K562 (cell line): ENCODE measurements at regions not wholly inside any gene's neighbourhood (a gene's known extent, or its start where the extent isn't known, plus 50 kb on each side); places are given as distances from the start of the nearest gene placed in this dataset.

Experiments
- ATAC-seq: fragments of 200-7000 bp; cut with Tn5 transposase; 3 replicates; pipeline ENCODE4 v1.9.1; 2020; ENCODE audit warnings: moderate library complexity
- BruUV-seq: library from RNA; stranded (reverse); fragments of 400-500 nt; replicated peaks from 2 replicates; lab custom pipeline; 2021; lab: Mats Ljungman, UMichigan
- CTCF ChIA-PET: fragments of 300-600 bp; formaldehyde crosslinking; extraction: SDS; loops from one replicate; lab custom pipeline; 2021; ENCODE audit warnings: low intra/inter-chr PET ratio; lab: Yijun Ruan, JAX
- POLR2A ChIA-PET: fragments of 300-600, 350-650 bp; sonication (Branson Sonifier 250); formaldehyde crosslinking; extraction: SDS; loops from one replicate; lab custom pipeline; 2021; ENCODE audit warnings: antibody characterized with exemption, inconsistent platforms; lab: Yijun Ruan, JAX
- DNase-seq, 4 experiments: peaks; one replicate each; pipeline versions ENCODE4 v3.0.0 to v3.0.0-alpha.2; 2011 to 2018; ENCODE audit warnings: low spot score in 3 of 4, mixed read lengths in 3 of 4; ENCODE audit errors: extremely low read depth in 1 of 4
- FAIRE-seq: peaks from 2 replicates; lab custom pipeline; 2011; peaks lifted over from hg19 to GRCh38; lab: Jason Lieb, UNC
- H2AFZ ChIP-seq: 2 replicates; pipeline ENCODE4 v1.6.0; 2011; ENCODE audit warnings: low read depth, low read length, control low read depth, inconsistent platforms
- H3K27ac ChIP-seq: fragments of 200-600 bp; 3 replicates; pipeline ENCODE4 v1.8.0; 2011; ENCODE audit warnings: low read depth, mild to moderate bottlenecking, control low read depth, inconsistent platforms, low read length, moderate library complexity, mixed read lengths; ENCODE audit errors: extremely low read depth
- H3K27me3 ChIP-seq, 2 experiments: fragments of 300-600 bp in 1 of 2; 2 replicates in 1 of 2; 3 replicates in 1 of 2; pipeline versions ENCODE4 v1.6.0 to v1.8.0; 2011; ENCODE audit warnings: inconsistent platforms in 2 of 2, low read length in 2 of 2, mild to moderate bottlenecking in 1 of 2, mixed read lengths in 1 of 2, moderate library complexity in 1 of 2; ENCODE audit not compliant: control insufficient read depth in 2 of 2, insufficient read depth in 2 of 2
- H3K36me3 ChIP-seq: fragments of 300-600 bp; 3 replicates; pipeline ENCODE4 v1.8.0; 2011; ENCODE audit warnings: mild to moderate bottlenecking, low read length, inconsistent platforms; ENCODE audit not compliant: control insufficient read depth, insufficient read depth
- H3K4me1 ChIP-seq, 2 experiments: fragments of 200-600 bp in 1 of 2; replicated peaks in 1 of 2; 2 replicates in 1 of 2; 3 replicates in 1 of 2; pipeline versions ENCODE4 v1.5.1 to v1.8.0; 2011; ENCODE audit warnings: inconsistent platforms in 2 of 2, low read length in 2 of 2, mild to moderate bottlenecking in 1 of 2, mixed read lengths in 1 of 2, moderate library complexity in 1 of 2; ENCODE audit not compliant: control insufficient read depth in 2 of 2, insufficient read depth in 2 of 2
- H3K4me2 ChIP-seq: 2 replicates; pipeline ENCODE4 v1.6.1; 2011; ENCODE audit warnings: low read length, control low read depth, inconsistent platforms, mixed read lengths; ENCODE audit not compliant: insufficient read depth
- H3K4me3 ChIP-seq: fragments of 200-600 bp; sonication (generic), shearing (Covaris generic); 2 replicates; pipeline ENCODE4 v1.5.1; 2016; ENCODE audit warnings: control low read depth, inconsistent platforms
- H3K79me2 ChIP-seq: fragments of 200-600 bp; 3 replicates; pipeline ENCODE4 v1.8.0; 2011; ENCODE audit warnings: low read length, inconsistent platforms; ENCODE audit not compliant: control insufficient read depth, insufficient read depth
- H3K9ac ChIP-seq, 2 experiments: 2 replicates each; pipeline versions ENCODE4 v1.6.0 to v1.6.1; 2011; ENCODE audit warnings: low read depth in 2 of 2, low read length in 2 of 2, control low read depth in 1 of 2, inconsistent platforms in 1 of 2, mild to moderate bottlenecking in 1 of 2, mixed read lengths in 1 of 2; ENCODE audit not compliant: insufficient read depth in 1 of 2
- H3K9me1 ChIP-seq: one replicate; pipeline ENCODE4 v1.6.0; 2011; ENCODE audit warnings: inconsistent platforms, mild to moderate bottlenecking, low read length, moderate library complexity; ENCODE audit not compliant: control insufficient read depth, insufficient read depth
- H3K9me3 ChIP-seq: replicated peaks from 2 replicates; pipeline ENCODE4 v1.5.1; 2011; ENCODE audit warnings: low read depth, low read length, inconsistent platforms; ENCODE audit not compliant: control insufficient read depth, insufficient read depth
- H4K20me1 ChIP-seq: replicated peaks from 2 replicates; pipeline ENCODE4 v1.6.1; 2011; ENCODE audit warnings: low read length, inconsistent platforms, mixed read lengths; ENCODE audit not compliant: control insufficient read depth, insufficient read depth
- HMGN3 ChIP-seq: IDR thresholded peaks from 2 replicates; pipeline ENCODE4 v1.6.1; 2011; ENCODE audit warnings: borderline replicate concordance, low read depth, mild to moderate bottlenecking, mixed read lengths, low read length; ENCODE audit not compliant: insufficient read length; ENCODE audit errors: extremely low read depth
- SPI1 ChIP-seq: IDR thresholded peaks from 2 replicates; pipeline ENCODE4 v1.6.1; 2011; ENCODE audit warnings: low read depth, low read length, control low read depth, borderline replicate concordance
- ZNF507 ChIP-seq: conservative IDR thresholded peaks from 2 replicates; pipeline ENCODE4 v1.6.1; 2017; ENCODE audit warnings: missing genetic modification characterization, missing compliant biosample characterization
- WGBS: fragments of 100-300 bp; shearing (Covaris generic); methylation state at CpG from one replicate; pipeline ENCODE4 v1.1.6; 2016; ENCODE audit warnings: low coverage, mixed read lengths; ENCODE audit not compliant: insufficient coverage; ENCODE audit errors: missing lambda C conversion rate; 5-methylcytosine and 5-hydroxymethylcytosine counted together
- in situ Hi-C: fragments of 300-500 bp; cut with MboI; formaldehyde crosslinking; loops from 4 replicates; pipeline ENCODE4 v1.15.0; 2018; ENCODE audit warnings: inconsistent platforms, mixed read lengths
- intact Hi-C: fragments of 100-400 bp; cut with micrococcal nuclease; formaldehyde crosslinking; loops from 2 replicates; pipeline ENCODE4 v1.14.2; 2022
- TF ChIP-seq, protein P1 (sequence below): fragments of 250-450 bp; sonication (Bioruptor Pico); IDR thresholded peaks from 2 replicates; pipeline ENCODE4 v1.8.0; 2022; ENCODE audit warnings: moderate library complexity, mild to moderate bottlenecking, inconsistent platforms
- TF ChIP-seq, protein P2 (sequence below): fragments of 450-650 bp; formaldehyde crosslinking; IDR thresholded peaks from 2 replicates; pipeline ENCODE4 v1.4.0; 2020; ENCODE audit warnings: mild to moderate bottlenecking, mixed read lengths
- TF ChIP-seq, protein P3 (sequence below): sonication (generic); formaldehyde crosslinking; IDR thresholded peaks from 2 replicates; pipeline ENCODE4 v1.8.0; 2022; ENCODE audit warnings: mild to moderate bottlenecking, low read depth, missing genetic modification reagents
- TF ChIP-seq, protein P4 (sequence below), 2 experiments: IDR thresholded peaks; 2 replicates each; pipeline ENCODE4 v1.6.1; 2012; ENCODE audit warnings: improper control_type of control experiment in 2 of 2, low read depth in 2 of 2, low read length in 2 of 2, borderline replicate concordance in 1 of 2

DNA sequence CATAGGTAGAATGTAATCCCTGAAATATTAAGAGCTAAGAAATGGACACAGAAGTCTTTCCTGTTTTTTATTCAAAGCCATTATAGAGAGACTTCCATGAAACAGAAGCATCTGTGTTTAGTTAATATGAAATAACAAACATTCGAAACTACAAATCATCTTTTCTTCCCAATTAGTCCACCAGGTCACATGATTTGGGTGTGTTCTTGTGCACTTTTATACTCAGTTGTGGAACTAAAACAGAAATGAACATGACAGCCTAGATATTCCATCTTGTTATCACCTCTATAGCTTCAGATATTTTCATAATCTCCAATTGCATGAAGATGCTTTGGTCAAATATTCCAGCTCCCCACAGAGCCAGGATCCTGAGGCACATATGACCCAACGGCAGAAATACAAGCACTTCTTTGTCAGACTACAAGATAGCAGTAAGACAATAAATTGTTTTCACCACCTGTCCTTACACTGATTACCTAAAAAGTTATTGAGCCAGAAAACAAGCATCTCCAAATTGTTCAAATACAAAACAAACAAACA is 116.8 kb upstream of the BEND6 start:
- 4% methylated on average over 2 of the region's 2 CpGs for WGBS
- no peak overlapping the region for H3K27ac ChIP-seq
- ChIA-PET CTCF (interaction anchor here (0.7 kb wide), 1 partner anchor 41 kb away, joined by 3 read pairs; no protein-coding TSS in a partner anchor), POLR2A (interaction anchor here (1.0 kb wide), 1 partner anchor 27 kb away, joined by 4 read pairs; no protein-coding TSS in a partner anchor)
- H3K4me3 ChIP-seq, result no peak overlapping the region
- no peak for FAIRE-seq
- peaks cover 5% of the 10 kb centered on the region; the same call in 1 of the 2 replicates for H4K20me1 ChIP-seq
- BruUV-seq, result no TSS peak
- no peak for DNase-seq
- H3K27me3 ChIP-seq, result peaks cover 6 to 7% of the 10 kb centered on the region in 2 experiments; a peak in 4 of 5 replicates
- H3K4me2 ChIP-seq, result no peak overlapping the region
- no peak for ATAC-seq
- no peaks in the 10 kb centered on the region for H3K9me1 ChIP-seq
- no peak overlapping the region for H3K9ac ChIP-seq
- in situ Hi-C loops, result no loop called here
- TF ChIP-seq, protein P1, sequence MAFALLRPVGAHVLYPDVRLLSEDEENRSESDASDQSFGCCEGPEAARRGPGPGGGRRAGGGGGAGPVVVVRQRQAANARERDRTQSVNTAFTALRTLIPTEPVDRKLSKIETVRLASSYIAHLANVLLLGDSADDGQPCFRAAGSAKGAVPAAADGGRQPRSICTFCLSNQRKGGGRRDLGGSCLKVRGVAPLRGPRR (CRISPR knock-in tag), result no peak
- TF ChIP-seq SPI1, result no peak
- TF ChIP-seq ZNF507 (tag), result no peak
- TF ChIP-seq HMGN3, result no peak
- TF ChIP-seq, protein P2, sequence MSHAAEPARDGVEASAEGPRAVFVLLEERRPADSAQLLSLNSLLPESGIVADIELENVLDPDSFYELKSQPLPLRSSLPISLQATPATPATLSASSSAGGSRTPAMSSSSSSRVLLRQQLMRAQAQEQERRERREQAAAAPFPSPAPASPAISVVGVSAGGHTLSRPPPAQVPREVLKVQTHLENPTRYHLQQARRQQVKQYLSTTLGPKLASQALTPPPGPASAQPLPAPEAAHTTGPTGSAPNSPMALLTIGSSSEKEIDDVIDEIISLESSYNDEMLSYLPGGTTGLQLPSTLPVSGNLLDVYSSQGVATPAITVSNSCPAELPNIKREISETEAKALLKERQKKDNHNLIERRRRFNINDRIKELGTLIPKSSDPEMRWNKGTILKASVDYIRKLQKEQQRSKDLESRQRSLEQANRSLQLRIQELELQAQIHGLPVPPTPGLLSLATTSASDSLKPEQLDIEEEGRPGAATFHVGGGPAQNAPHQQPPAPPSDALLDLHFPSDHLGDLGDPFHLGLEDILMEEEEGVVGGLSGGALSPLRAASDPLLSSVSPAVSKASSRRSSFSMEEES, result peak; percentile 58
- TF ChIP-seq, protein P3, sequence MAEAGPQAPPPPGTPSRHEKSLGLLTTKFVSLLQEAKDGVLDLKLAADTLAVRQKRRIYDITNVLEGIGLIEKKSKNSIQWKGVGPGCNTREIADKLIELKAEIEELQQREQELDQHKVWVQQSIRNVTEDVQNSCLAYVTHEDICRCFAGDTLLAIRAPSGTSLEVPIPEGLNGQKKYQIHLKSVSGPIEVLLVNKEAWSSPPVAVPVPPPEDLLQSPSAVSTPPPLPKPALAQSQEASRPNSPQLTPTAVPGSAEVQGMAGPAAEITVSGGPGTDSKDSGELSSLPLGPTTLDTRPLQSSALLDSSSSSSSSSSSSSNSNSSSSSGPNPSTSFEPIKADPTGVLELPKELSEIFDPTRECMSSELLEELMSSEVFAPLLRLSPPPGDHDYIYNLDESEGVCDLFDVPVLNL (CRISPR knock-in tag), result no peak
- TF ChIP-seq, protein P4, sequence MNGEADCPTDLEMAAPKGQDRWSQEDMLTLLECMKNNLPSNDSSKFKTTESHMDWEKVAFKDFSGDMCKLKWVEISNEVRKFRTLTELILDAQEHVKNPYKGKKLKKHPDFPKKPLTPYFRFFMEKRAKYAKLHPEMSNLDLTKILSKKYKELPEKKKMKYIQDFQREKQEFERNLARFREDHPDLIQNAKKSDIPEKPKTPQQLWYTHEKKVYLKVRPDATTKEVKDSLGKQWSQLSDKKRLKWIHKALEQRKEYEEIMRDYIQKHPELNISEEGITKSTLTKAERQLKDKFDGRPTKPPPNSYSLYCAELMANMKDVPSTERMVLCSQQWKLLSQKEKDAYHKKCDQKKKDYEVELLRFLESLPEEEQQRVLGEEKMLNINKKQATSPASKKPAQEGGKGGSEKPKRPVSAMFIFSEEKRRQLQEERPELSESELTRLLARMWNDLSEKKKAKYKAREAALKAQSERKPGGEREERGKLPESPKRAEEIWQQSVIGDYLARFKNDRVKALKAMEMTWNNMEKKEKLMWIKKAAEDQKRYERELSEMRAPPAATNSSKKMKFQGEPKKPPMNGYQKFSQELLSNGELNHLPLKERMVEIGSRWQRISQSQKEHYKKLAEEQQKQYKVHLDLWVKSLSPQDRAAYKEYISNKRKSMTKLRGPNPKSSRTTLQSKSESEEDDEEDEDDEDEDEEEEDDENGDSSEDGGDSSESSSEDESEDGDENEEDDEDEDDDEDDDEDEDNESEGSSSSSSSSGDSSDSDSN (IDR thresholded peaks at IDR 0.05; ENCODE audit: borderline replicate concordance in 1 of 2, low read depth in 2 of 2, low read length in 2 of 2), result no peak
- TF ChIP-seq, all 486 proteins: peak for 1
- Histone ChIP-seq H3K36me3 (no peaks in the 10 kb centered on the region), H3K9me3 (no peaks in the 10 kb centered on the region), H2AFZ (no peak overlapping the region), H3K4me1 (peaks cover 0 to 2% of the 10 kb centered on the region in 2 experiments; a peak in 2 of 5 replicates), H3K79me2 (no peaks in the 10 kb centered on the region)
- intact Hi-C loops, result no loop called here
